ENCODE measurements at regions not wholly inside any gene's neighbourhood (a gene's known extent, or its start where the extent isn't known, plus 50 kb on each side); places are given as distances from the start of the nearest gene placed in this dataset.

- TF ChIP-seq CTCF (IDR thresholded peaks at IDR 0.05) (no peak), POLR2A (IDR thresholded peaks at IDR 0.05) (no peak)
These were observed 282.9 kb upstream of the SLC8A1 start for GRCh38 chr2:40734797-40735196.

All from thyroid gland (tissue), 4 donors.